Testis (tissue), 2 donors: ENCODE measurements at regions not wholly inside any gene's neighbourhood (a gene's known extent, or its start where the extent isn't known, plus 50 kb on each side); places are given as distances from the start of the nearest gene placed in this dataset.

ENCODE experiments used
- CTCF ChIP-seq, 3 experiments: fragments of 450-650 bp in 2 of 3; fragments of 200-600 bp in 1 of 3; sonication (generic) in 1 of 3; IDR thresholded peaks; one replicate each; pipeline ENCODE4 v1.5.1; 2016 to 2019; ENCODE audit warnings: antibody characterized with exemption in 3 of 3, mild to moderate bottlenecking in 2 of 3, moderate library complexity in 1 of 3
- POLR2A ChIP-seq: fragments of 450-650 bp; IDR thresholded peaks from one replicate; pipeline ENCODE4 v1.6.1; 2017; ENCODE audit warnings: antibody characterized with exemption, mild to moderate bottlenecking, moderate library complexity

GRCh38 chr10:25766213-25766612, 167.8 kb upstream of the MYO3A start:
- TF ChIP-seq CTCF (IDR thresholded peaks at IDR 0.05) (no peak), POLR2A (no peak)
